ENCODE measurements at regions not wholly inside any gene's neighbourhood (a gene's known extent, or its start where the extent isn't known, plus 50 kb on each side); places are given as distances from the start of the nearest gene placed in this dataset.
"Not testable (repeated sequence)": the region's sequence is repeated elsewhere in the genome, so short reads cannot be mapped to it uniquely, and the experiment has no call there.

- H3K9ac ChIP-seq (ENCODE audit: low read length in 3 of 3), result no peak overlapping the region
- no peaks in the 10 kb centered on the region for H3K36me3 ChIP-seq (ENCODE audit: control insufficient read depth in 2 of 3, insufficient read depth in 3 of 3, low read length in 3 of 3)
- FAIRE-seq, result no peak
- DNase-seq, result no peak
- no peak overlapping the region for H3K27ac ChIP-seq (ENCODE audit: low read depth in 2 of 2, low read length in 2 of 2)
- intact Hi-C loops (cut with DNase I), result no loop called here
- no peak for TF ChIP-seq CTCF (IDR thresholded peaks at IDR 0.05; ENCODE audit: borderline replicate concordance, extremely low read depth, insufficient read depth)
- no peaks in the 10 kb centered on the region for H3K4me1 ChIP-seq (ENCODE audit: control insufficient read depth in 2 of 3, insufficient read depth in 2 of 3, low read depth in 1 of 3, low read length in 3 of 3)
- no peaks in the 10 kb centered on the region for H3K27me3 ChIP-seq (ENCODE audit: control insufficient read depth, insufficient read depth, low read length)
- no peak overlapping the region for H3K4me3 ChIP-seq (ENCODE audit: low read length in 3 of 3)
- H3K9me3 ChIP-seq (ENCODE audit: control insufficient read depth in 2 of 3, insufficient read depth in 1 of 3, low read length in 3 of 3), result no peaks in the 10 kb centered on the region
Observed at GRCh38 chr11:100593291-100593690, 93.8 kb upstream of the ARHGAP42 start.

DNA sequence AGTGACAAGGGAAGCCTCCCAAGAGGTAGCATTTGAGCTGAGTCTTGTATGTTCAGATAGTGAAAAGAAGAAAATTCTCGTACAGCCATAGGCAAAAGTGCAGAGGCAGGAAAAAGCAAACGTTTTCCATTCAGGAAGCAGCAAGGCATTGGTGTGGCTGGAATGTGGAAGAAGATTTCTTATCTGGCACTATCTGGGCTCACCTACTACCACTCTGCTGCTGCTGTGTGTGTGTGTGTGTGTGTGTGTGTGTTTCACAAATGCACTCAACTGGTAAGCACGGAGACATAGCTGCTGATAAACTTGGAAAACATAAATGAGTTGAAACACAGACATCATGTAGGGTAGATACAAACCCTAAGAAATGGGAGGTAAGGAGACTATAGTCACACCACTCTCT, 92.8 kb upstream of the ARHGAP42 start:
- no peak overlapping the region for H3K27ac ChIP-seq (ENCODE audit: low read depth in 2 of 2, low read length in 2 of 2)
- no peak overlapping the region for H3K4me3 ChIP-seq (ENCODE audit: low read length in 3 of 3)
- intact Hi-C loops (cut with DNase I), result no loop called here
- FAIRE-seq (no peak), DNase-seq (no peak)
- no peaks in the 10 kb centered on the region for H3K9me3 ChIP-seq (ENCODE audit: control insufficient read depth in 2 of 3, insufficient read depth in 1 of 3, low read length in 3 of 3)
- no peak overlapping the region for H3K9ac ChIP-seq (ENCODE audit: low read length in 3 of 3)
- no peaks in the 10 kb centered on the region for H3K27me3 ChIP-seq (ENCODE audit: control insufficient read depth, insufficient read depth, low read length)
- no peaks in the 10 kb centered on the region for H3K36me3 ChIP-seq (ENCODE audit: control insufficient read depth in 2 of 3, insufficient read depth in 3 of 3, low read length in 3 of 3)
- TF ChIP-seq CTCF (IDR thresholded peaks at IDR 0.05; ENCODE audit: borderline replicate concordance, extremely low read depth, insufficient read depth), result no peak
- H3K4me1 ChIP-seq (ENCODE audit: control insufficient read depth in 2 of 3, insufficient read depth in 2 of 3, low read depth in 1 of 3, low read length in 3 of 3), result no peaks in the 10 kb centered on the region

- intact Hi-C loops (cut with DNase I), result no loop called here
- DNase-seq, result no peak
- H3K4me1 ChIP-seq (ENCODE audit: control insufficient read depth in 2 of 3, insufficient read depth in 2 of 3, low read depth in 1 of 3, low read length in 3 of 3), result no peaks in the 10 kb centered on the region
- H3K9me3 ChIP-seq (ENCODE audit: control insufficient read depth in 2 of 3, insufficient read depth in 1 of 3, low read length in 3 of 3), result no peaks in the 10 kb centered on the region
- FAIRE-seq, result no peak
- H3K4me3 ChIP-seq (ENCODE audit: low read length in 3 of 3), result no peak overlapping the region
- no peak for TF ChIP-seq CTCF (IDR thresholded peaks at IDR 0.05; ENCODE audit: borderline replicate concordance, extremely low read depth, insufficient read depth)
- no peaks in the 10 kb centered on the region for H3K27me3 ChIP-seq (ENCODE audit: control insufficient read depth, insufficient read depth, low read length)
- H3K27ac ChIP-seq (ENCODE audit: low read depth in 2 of 2, low read length in 2 of 2), result no peak overlapping the region
- no peak overlapping the region for H3K9ac ChIP-seq (ENCODE audit: low read length in 3 of 3)
- no peaks in the 10 kb centered on the region for H3K36me3 ChIP-seq (ENCODE audit: control insufficient read depth in 2 of 3, insufficient read depth in 3 of 3, low read length in 3 of 3)
Observed at GRCh38 chr11:100600941-100601340, 86.1 kb upstream of the ARHGAP42 start.

- Histone ChIP-seq H3K27ac (ENCODE audit: low read depth in 2 of 2, low read length in 2 of 2) (no peak overlapping the region), H3K36me3 (ENCODE audit: control insufficient read depth in 2 of 3, insufficient read depth in 3 of 3, low read length in 3 of 3) (no peaks in the 10 kb centered on the region), H3K4me1 (ENCODE audit: control insufficient read depth in 2 of 3, insufficient read depth in 2 of 3, low read depth in 1 of 3, low read length in 3 of 3) (no peaks in the 10 kb centered on the region), H3K9me3 (ENCODE audit: control insufficient read depth in 2 of 3, insufficient read depth in 1 of 3, low read length in 3 of 3) (no peaks in the 10 kb centered on the region), H3K4me3 (ENCODE audit: low read length in 3 of 3) (no peak overlapping the region), H3K27me3 (ENCODE audit: control insufficient read depth, insufficient read depth, low read length) (no peaks in the 10 kb centered on the region), H3K9ac (ENCODE audit: low read length in 3 of 3) (no peak overlapping the region)
- DNase-seq (no peak), FAIRE-seq (no peak)
- no peak for TF ChIP-seq CTCF (IDR thresholded peaks at IDR 0.05; ENCODE audit: borderline replicate concordance, extremely low read depth, insufficient read depth)
- intact Hi-C loops (cut with DNase I), result no loop called here
Observed at GRCh38 chr11:100602716-100603115, 84.4 kb upstream of the ARHGAP42 start.

- intact Hi-C loops (cut with DNase I), result not testable (repeated sequence)
Observed at GRCh38 chr11:100607761-100608160, 79.3 kb upstream of the ARHGAP42 start.

More at GRCh38 chr11:100607761-100608160, 79.3 kb upstream of the ARHGAP42 start:
- not testable (repeated sequence) for H3K9me3 ChIP-seq (ENCODE audit: control insufficient read depth in 2 of 3, insufficient read depth in 1 of 3, low read length in 3 of 3); H3K9ac ChIP-seq (ENCODE audit: low read length in 3 of 3); H3K4me1 ChIP-seq (ENCODE audit: control insufficient read depth in 2 of 3, insufficient read depth in 2 of 3, low read depth in 1 of 3, low read length in 3 of 3); H3K36me3 ChIP-seq (ENCODE audit: control insufficient read depth in 2 of 3, insufficient read depth in 3 of 3, low read length in 3 of 3); H3K27me3 ChIP-seq (ENCODE audit: control insufficient read depth, insufficient read depth, low read length); FAIRE-seq; DNase-seq; H3K27ac ChIP-seq (ENCODE audit: low read depth in 2 of 2, low read length in 2 of 2); H3K4me3 ChIP-seq (ENCODE audit: low read length in 3 of 3)
